Liver (tissue), 8 donors: ENCODE measurements at regions not wholly inside any gene's neighbourhood (a gene's known extent, or its start where the extent isn't known, plus 50 kb on each side); places are given as distances from the start of the nearest gene placed in this dataset.

Experiments used
- DNase-seq: peaks from one replicate; pipeline ENCODE4 v3.0.0-alpha.2; 2017; ENCODE audit warnings: low spot score
- H3K27ac ChIP-seq, 2 donors: one replicate each; pipeline ENCODE4 v1.7.0; 2013; ENCODE audit warnings: inconsistent platforms in 2 of 2, low read length in 2 of 2, control low read depth in 1 of 2, low read depth in 1 of 2, mild to moderate bottlenecking in 1 of 2
- H3K27me3 ChIP-seq, 4 donors: one replicate each; pipeline versions ENCODE4 v1.6.1 to v1.7.0; 2013; ENCODE audit warnings: low read length in 3 of 4, inconsistent platforms in 1 of 4, mild to moderate bottlenecking in 1 of 4, moderate library complexity in 1 of 4; ENCODE audit not compliant: control insufficient read depth in 4 of 4, insufficient read depth in 4 of 4
- H3K36me3 ChIP-seq, 4 donors: one replicate each; pipeline versions ENCODE4 v1.6.1 to v1.7.0; 2013; ENCODE audit warnings: low read length in 3 of 4, mild to moderate bottlenecking in 3 of 4, low read depth in 1 of 4, moderate library complexity in 1 of 4; ENCODE audit not compliant: control insufficient read depth in 4 of 4, insufficient read depth in 3 of 4
- H3K4me1 ChIP-seq, 4 donors: one replicate each; pipeline versions ENCODE4 v1.6.1 to v1.7.0; 2013; ENCODE audit warnings: low read length in 3 of 4, mild to moderate bottlenecking in 3 of 4, moderate library complexity in 1 of 4; ENCODE audit not compliant: control insufficient read depth in 4 of 4, insufficient read depth in 4 of 4
- H3K4me3 ChIP-seq, 3 donors: one replicate each; pipeline versions ENCODE4 v1.6.1 to v1.7.0; 2013; ENCODE audit warnings: low read length in 3 of 3, control low read depth in 1 of 3, low read depth in 1 of 3, mild to moderate bottlenecking in 1 of 3
- H3K9ac ChIP-seq, 2 donors: one replicate each; pipeline ENCODE4 v1.7.0; 2013; ENCODE audit warnings: low read length in 2 of 2, mild to moderate bottlenecking in 2 of 2, moderate library complexity in 2 of 2, control low read depth in 1 of 2, low read depth in 1 of 2
- H3K9me3 ChIP-seq, 4 donors: one replicate each; pipeline versions ENCODE4 v1.6.1 to v1.7.0; 2013; ENCODE audit warnings: low read length in 3 of 4; ENCODE audit not compliant: control insufficient read depth in 4 of 4
- ATF3 ChIP-seq: IDR thresholded peaks from 2 replicates; pipeline ENCODE4 v1.6.1; 2016; ENCODE audit warnings: antibody characterized with exemption
- CTCF ChIP-seq: fragments of 150-350 bp; IDR thresholded peaks from 2 replicates; pipeline ENCODE4 v1.5.1; 2017; ENCODE audit warnings: improper control_type of control experiment, low read depth, low read length; ENCODE audit not compliant: missing input control
- EGR1 ChIP-seq, 2 donors: IDR thresholded peaks; 2 replicates each; pipeline ENCODE4 v1.6.1; 2016 to 2018; ENCODE audit warnings: antibody characterized with exemption in 2 of 2, low read depth in 2 of 2
- FOXA1 ChIP-seq: IDR thresholded peaks from 2 replicates; pipeline ENCODE4 v1.6.1; 2016; ENCODE audit warnings: antibody characterized with exemption
- FOXA2 ChIP-seq: IDR thresholded peaks from 2 replicates; pipeline ENCODE4 v1.6.1; 2016; ENCODE audit warnings: antibody characterized with exemption
- GABPA ChIP-seq, 2 donors: IDR thresholded peaks in 1 of 2; conservative IDR thresholded peaks in 1 of 2; 2 replicates each; pipeline ENCODE4 v1.6.1; 2016; ENCODE audit warnings: antibody characterized with exemption in 2 of 2, mild to moderate bottlenecking in 1 of 2, moderate library complexity in 1 of 2
- HNF4A ChIP-seq, 2 donors: conservative IDR thresholded peaks; 2 replicates each; pipeline ENCODE4 v1.6.1; 2016; ENCODE audit warnings: antibody characterized with exemption in 2 of 2, mild to moderate bottlenecking in 2 of 2
- HNF4G ChIP-seq: IDR thresholded peaks from 2 replicates; pipeline ENCODE4 v1.6.1; 2016; ENCODE audit warnings: antibody characterized with exemption
- JUND ChIP-seq, 2 donors: IDR thresholded peaks; 2 replicates each; pipeline ENCODE4 v1.6.1; 2016; ENCODE audit warnings: antibody characterized with exemption in 2 of 2
- MAX ChIP-seq: IDR thresholded peaks from 2 replicates; pipeline ENCODE4 v1.6.1; 2016; ENCODE audit warnings: antibody characterized with exemption
- NR2F2 ChIP-seq: IDR thresholded peaks from 2 replicates; pipeline ENCODE4 v1.6.1; 2016; ENCODE audit warnings: antibody characterized with exemption
- REST ChIP-seq: IDR thresholded peaks from 2 replicates; pipeline ENCODE4 v1.6.1; 2016; ENCODE audit warnings: antibody characterized with exemption, mild to moderate bottlenecking
- RXRA ChIP-seq, 2 donors: IDR thresholded peaks; 2 replicates each; pipeline ENCODE4 v1.6.1; 2017 to 2018; ENCODE audit warnings: antibody characterized with exemption in 2 of 2, mild to moderate bottlenecking in 1 of 2
- SP1 ChIP-seq: IDR thresholded peaks from 2 replicates; pipeline ENCODE4 v1.6.1; 2018; ENCODE audit warnings: antibody characterized with exemption, mild to moderate bottlenecking
- TAF1 ChIP-seq: conservative IDR thresholded peaks from 2 replicates; pipeline ENCODE4 v1.6.1; 2016; ENCODE audit warnings: antibody characterized with exemption, mild to moderate bottlenecking
- YY1 ChIP-seq: IDR thresholded peaks from 2 replicates; pipeline ENCODE4 v1.6.1; 2016; ENCODE audit warnings: antibody characterized with exemption, mild to moderate bottlenecking
- ZBTB33 ChIP-seq: IDR thresholded peaks from 2 replicates; pipeline ENCODE4 v1.6.1; 2016; ENCODE audit warnings: antibody characterized with exemption
- whole genome bisulfite sequencing: extraction: QIAGEN DNeasy Blood & Tissue Kit; methylation state at CpG from one replicate; pipeline ENCODE4 v1.1.7; 2013; 5-methylcytosine and 5-hydroxymethylcytosine counted together
- donor health status: healthy.
- donor health status: healthy.
- donor health status: healthy.
- donor health status: healthy.
- donor health status: healthy.

GRCh38 chr13:106286811-106287210 lies 248.7 kb downstream of the EFNB2 start:
- H3K4me3 ChIP-seq, result no peak overlapping the region
- H3K27me3 ChIP-seq, result no peaks in the 10 kb centered on the region
- H3K4me1 ChIP-seq, result no peaks in the 10 kb centered on the region
- H3K36me3 ChIP-seq, result no peaks in the 10 kb centered on the region
- H3K9me3 ChIP-seq, result peaks cover 0 to 3% (median 0%) of the 10 kb centered on the region in 4 donors
- TF ChIP-seq FOXA2 (no peak), RXRA (IDR thresholded peaks at IDR 0.05) (no peak), HNF4A (conservative IDR thresholded peaks at IDR 0.05) (no peak), YY1 (no peak), FOXA1 (no peak), REST (no peak), NR2F2 (no peak), JUND (IDR thresholded peaks at IDR 0.05) (no peak)
- H3K9ac ChIP-seq, result no peak overlapping the region
- DNase-seq, result no peak
- WGBS, result 32% methylated on average over 3 of the region's 3 CpGs
- no peak overlapping the region for H3K27ac ChIP-seq

GRCh38 chr13:106284358-106284757 lies 251.1 kb downstream of the EFNB2 start:
- no peak for DNase-seq
- Histone ChIP-seq H3K4me3 (no peak overlapping the region), H3K36me3 (no peaks in the 10 kb centered on the region), H3K27ac (no peak overlapping the region), H3K9ac (no peak overlapping the region), H3K9me3 (peaks cover 0 to 6% (median 0%) of the 10 kb centered on the region in 4 donors), H3K4me1 (no peaks in the 10 kb centered on the region), H3K27me3 (no peaks in the 10 kb centered on the region)
- TF ChIP-seq HNF4G (no peak), ZBTB33 (no peak), NR2F2 (no peak), FOXA2 (no peak), TAF1 (no peak), GABPA (IDR thresholded peaks at IDR 0.05 in 1 of 2, conservative IDR thresholded peaks at IDR 0.05 in 1 of 2) (no peak), YY1 (no peak), HNF4A (conservative IDR thresholded peaks at IDR 0.05) (no peak), RXRA (IDR thresholded peaks at IDR 0.05) (no peak), EGR1 (IDR thresholded peaks at IDR 0.05; ENCODE audit: low read depth in 2 of 2) (no peak), SP1 (no peak), ATF3 (no peak), MAX (no peak), JUND (IDR thresholded peaks at IDR 0.05) (no peak), CTCF (no peak), REST (no peak)
- 68% methylated on average over 2 of the region's 2 CpGs for WGBS
